GM18520 (cell line): ENCODE measurements at regions not wholly inside any gene's neighbourhood (a gene's known extent, or its start where the extent isn't known, plus 50 kb on each side); places are given as distances from the start of the nearest gene placed in this dataset.

Experiments
- ATAC-seq: cut with Tn5 transposase; IDR thresholded peaks from one replicate; pipeline ENCODE4 v1.9.1; 2021; ENCODE audit not compliant: unreplicated experiment

DNA sequence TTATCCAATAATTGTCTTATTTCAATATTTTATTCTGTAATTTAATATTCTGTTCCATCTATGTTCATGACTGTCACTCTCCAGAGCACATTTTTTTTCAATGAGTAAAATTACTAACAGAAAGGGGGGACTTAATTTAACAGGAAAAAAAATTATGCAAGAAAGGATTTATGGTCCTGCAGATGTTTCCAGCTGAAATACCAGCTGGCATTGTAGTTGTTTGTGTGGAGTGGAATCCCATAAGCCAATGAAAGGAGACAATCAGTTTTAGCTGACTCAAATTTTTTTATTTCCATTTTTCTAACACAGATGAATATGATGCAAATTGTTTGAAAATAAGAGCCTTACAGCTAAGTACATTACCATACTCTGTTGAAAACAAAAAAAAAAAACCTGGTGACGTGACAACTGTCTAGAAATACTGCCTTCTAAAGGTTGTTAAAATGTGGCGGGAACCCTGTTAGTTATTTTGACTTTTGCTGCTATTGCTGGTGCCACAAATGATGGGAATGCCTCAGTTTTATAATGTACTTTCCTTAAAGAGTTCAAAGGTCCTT lies 389.1 kb downstream of the ETS1 start:
- no peak for ATAC-seq

DNA sequence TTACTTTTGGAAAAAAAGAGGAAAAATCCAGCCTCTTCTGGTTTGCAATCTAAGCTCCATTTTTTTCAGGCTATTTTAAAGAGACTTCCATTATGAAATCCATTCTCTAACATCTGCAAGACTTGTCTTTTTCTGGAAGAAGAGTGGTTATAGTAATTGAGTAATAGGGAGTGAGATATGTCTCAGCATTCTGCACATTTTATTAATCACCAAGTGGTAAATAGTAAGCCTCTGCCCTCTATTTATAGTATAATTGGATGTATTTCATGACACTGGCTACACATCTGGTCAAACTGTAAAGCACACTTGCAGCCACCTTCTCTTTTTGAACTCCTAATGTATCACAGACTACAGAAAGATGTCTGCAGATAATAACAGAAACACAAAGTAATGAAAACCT lies 391.1 kb downstream of the ETS1 start:
- no peak for ATAC-seq

GRCh38 chr11:128195756-128196155 lies 391.6 kb downstream of the ETS1 start:
- ATAC-seq, result no peak

GRCh38 chr11:128195057-128195751 lies 392.2 kb downstream of the ETS1 start:
- no peak for ATAC-seq

DNA sequence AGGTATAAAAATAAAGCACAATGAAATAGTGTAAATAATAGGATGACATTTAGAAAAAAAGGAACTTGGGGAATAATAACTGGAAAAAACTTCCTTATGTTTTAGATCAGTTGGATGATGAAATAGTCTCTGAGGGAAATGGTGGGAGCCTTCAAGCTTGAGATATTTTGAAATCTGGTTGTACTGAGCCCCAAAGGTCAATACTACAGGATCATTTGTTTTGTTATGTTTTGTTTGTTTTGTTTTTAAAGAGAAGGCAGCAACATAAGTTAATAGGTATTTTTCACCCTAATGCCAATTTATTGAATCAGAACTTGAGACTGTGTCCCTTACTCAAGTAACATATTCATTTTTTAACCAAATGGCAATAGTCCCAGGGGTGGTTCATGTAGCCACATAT lies 393.1 kb downstream of the ETS1 start:
- ATAC-seq, result no peak

GRCh38 chr11:128193615-128194014 lies 393.7 kb downstream of the ETS1 start:
- ATAC-seq, result no peak

DNA sequence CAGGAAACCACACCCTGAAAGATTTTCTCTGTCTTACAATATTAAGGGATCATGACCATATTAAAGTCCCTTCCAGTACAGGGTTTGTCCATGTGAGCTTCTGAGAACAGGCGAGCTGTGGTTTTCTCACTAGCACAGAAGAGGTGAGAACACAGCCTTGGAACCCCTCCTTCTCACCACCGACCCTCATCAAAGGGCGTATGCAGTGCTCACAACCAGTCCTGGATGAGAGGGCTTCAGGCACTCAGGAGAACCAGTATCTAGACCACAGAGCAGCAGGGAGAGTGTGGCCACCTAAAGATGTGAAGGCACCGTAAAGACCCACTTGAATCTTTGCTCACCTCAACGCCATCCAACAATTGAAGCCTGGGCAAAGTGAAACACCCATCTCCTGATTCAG lies 397.0 kb downstream of the ETS1 start:
- ATAC-seq, result no peak

DNA sequence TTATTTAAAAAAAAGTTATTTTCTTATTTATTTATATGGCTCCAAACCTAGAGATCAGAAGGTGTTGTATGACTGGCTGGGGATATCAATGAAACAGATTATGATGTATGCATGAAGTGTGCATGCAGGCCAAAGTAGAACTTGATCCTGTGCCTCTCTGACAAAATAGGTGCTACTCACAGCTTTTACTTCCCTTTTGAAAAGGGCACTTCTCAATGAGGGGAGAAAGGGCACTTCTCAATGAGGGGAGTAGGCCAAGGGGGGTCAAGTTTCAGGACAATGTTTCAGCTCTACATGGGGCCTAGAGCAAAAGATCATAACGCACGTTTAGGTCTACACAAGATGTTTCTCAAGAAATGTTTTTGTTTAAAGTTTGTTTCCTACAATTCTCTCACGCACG lies 397.5 kb downstream of the ETS1 start:
- ATAC-seq, result no peak

DNA sequence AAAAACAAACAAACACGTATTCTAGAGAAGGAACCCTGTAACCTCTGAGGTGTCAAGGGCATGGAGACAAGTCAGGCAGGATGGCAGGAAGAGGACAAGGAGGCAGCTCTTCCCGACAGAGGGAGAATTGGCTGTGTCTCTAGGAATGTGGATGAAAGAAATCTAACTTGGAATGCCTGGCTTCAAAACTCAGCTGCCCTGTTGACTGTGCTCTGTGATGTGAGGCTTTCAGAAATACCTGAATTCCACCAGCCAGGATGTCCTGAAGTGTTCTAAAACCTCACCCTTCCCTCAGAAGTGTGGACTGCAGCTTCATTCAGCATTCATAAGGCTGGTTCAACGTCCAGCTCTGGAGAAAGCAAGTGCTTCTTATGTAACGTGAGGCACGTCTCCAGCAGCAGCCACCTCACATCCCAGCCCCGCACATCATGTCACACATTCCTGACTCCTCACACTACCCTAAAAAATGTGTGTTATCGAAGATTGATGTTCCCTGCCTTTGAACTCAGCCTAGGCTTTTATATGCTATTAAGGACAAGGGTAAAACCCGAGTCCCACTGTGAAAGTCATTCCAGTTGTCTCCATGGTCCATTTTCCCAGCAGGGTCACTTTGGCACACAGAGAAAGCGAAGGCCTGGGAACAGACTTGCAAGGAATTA lies 398.9 kb downstream of the ETS1 start:
- no peak for ATAC-seq

DNA sequence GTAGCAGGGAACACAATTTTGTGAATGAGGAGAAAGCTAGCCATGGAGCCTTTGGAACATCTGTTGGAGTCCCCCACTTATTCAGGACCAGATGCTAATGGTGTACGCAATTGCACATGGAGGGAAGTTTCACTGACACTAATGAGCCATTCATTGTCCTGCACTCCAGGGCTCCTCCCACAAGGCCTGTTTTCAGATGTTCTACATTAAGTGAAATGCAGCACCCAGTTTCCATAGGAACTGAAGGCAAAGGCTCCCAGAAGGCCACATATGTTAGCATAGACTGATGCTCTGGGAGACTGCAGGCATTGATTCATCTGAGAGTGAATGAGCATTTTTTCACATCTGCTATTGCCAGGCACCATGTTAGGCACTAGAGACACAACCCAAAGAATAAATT lies 399.5 kb downstream of the ETS1 start:
- no peak for ATAC-seq

GRCh38 chr11:128187377-128187776 lies 400.0 kb downstream of the ETS1 start:
- ATAC-seq, result no peak

DNA sequence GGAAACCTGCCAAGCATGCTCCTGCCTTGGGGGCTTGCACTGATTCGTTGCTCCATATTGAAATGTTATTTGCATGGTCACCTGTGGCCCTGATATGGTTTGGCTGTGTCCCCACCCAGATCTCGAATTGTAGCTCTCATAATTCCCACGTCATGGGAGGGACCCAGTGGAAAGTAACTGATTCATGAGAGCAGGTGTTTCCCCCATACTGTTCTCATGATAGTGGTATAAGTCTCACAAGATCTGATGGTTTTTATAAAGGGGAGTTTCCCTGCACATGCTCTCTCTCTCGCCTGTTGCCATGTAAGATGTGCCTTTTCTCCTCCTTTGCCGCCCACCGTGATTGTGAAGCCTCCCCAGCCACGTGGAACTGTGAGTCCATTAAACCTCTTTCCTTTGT lies 402.4 kb downstream of the ETS1 start:
- ATAC-seq, result no peak

GRCh38 chr11:128182844-128183243 lies 404.5 kb downstream of the ETS1 start:
- no peak for ATAC-seq

DNA sequence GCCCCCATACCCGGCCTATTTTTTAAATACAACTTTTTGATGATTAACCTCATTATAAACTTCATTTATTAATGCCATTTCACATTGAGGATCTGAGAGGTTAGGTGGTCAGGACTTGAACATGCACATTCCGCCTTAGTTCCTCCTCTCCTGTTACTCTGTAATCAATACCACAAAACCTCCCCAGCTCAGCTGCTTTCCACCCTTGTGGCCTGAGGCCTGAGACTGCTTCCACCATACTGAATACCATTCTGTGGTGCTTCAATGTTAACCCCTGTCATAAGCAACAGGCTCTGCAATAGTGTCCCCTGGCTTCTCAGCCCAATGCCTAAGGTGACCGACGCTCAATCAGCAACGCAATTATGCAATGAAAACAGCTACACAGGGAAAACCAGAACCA lies 405.4 kb downstream of the ETS1 start:
- no peak for ATAC-seq

DNA sequence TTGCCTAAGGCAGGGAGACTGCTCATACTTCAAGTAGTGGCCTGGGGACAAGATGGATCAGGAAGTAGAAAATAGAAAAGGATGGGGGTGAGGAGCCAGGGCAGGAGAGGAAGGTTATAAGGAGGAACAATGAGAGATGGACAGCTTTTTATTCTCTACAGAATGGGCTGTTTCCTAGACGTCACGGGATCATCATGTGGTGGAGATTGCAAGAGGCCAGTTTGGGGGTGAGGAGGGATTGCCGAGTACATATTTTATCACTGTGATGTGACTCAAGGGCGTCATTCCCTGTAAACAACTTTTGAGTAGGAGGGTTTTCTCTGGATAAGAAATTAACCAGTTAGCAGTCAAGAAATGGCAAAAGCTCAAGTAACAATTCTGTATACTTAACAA lies 406.3 kb downstream of the ETS1 start:
- no peak for ATAC-seq

- ATAC-seq, result no peak
These were observed 406.8 kb downstream of the ETS1 start for GRCh38 chr11:128180441-128181087.

- no peak for ATAC-seq
These were observed 407.8 kb downstream of the ETS1 start for GRCh38 chr11:128179512-128179911.

- ATAC-seq, result no peak
These were observed 408.3 kb downstream of the ETS1 start for GRCh38 chr11:128179039-128179438.

GRCh38 chr11:128174465-128175291 lies 412.7 kb downstream of the ETS1 start:
- no peak for ATAC-seq

GRCh38 chr11:128172046-128172878 lies 415.1 kb downstream of the ETS1 start:
- ATAC-seq, result peak; percentile 58
